NCI-H2171 (cell line): ENCODE measurements at regions not wholly inside any gene's neighbourhood (a gene's known extent, or its start where the extent isn't known, plus 50 kb on each side); places are given as distances from the start of the nearest gene placed in this dataset.
"Not testable (repeated sequence)": the region's sequence is repeated elsewhere in the genome, so short reads cannot be mapped to it uniquely, and the experiment has no call there.

Experiments
- DNase-seq: peaks from one replicate; lab custom pipeline; 2025; lab: John Stamatoyannopoulos, UW

DNA sequence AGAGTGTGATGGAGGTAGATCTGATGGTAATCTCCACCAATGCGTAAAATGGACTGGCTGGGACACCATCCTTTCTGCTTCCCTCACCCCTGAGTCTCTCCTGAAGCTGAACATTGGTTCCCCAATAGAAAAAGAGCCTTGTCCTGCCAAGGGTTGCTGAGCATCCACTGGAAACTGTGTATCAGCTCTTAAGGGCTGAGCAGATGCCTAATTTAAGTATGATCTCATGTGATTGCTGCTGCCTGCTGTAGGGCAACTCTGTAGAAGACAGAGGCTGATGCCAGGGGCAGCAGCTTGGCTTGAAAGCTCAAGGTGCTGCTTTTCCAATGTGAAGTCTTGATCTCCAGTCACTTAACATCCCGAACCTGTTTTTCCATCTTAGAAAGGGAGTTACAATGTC, 310.3 kb upstream of the CCL2 start:
- DNase-seq, result no peak

GRCh38 chr17:33945646-33946546, 309.2 kb upstream of the CCL2 start:
- no peak for DNase-seq

DNA sequence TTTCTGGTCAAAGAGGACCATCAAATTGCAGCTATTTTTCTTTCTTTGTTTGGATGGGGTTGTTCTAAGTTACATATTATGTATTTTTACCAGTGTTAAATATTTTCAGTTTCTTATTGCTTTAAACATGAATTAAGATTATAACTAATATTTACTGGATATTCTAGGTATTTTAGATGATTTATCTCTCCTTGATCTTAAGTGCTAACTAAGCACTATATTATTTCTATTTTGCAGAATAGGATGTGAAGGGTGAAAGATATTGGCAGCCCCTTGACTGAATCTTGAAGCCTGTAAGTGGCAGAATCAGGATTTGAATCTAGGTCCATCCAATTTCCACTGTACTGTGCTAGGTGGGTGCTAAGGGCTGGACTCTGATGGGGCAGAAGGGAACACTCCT, 307.3 kb upstream of the CCL2 start:
- no peak for DNase-seq

DNA sequence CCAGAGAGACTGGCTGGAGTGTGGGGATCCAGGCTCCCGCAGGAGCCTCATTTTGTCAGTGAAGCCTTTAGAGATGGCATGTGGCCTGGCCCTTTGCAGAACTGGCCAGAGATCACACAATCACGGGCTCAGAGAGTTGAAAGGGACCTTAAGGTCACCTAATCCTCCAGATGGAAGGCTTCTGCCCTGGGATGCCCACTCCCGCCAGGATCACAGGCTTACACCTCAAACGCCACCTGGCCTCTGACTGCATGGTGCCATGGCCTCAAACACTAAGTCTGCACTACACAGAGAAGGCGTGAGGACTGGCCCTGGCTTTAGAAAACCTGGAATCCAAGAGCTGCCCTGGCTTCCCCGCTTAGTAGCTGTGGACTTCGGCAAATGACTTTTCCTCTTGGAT, 306.8 kb upstream of the CCL2 start:
- DNase-seq, result no peak

GRCh38 chr17:33949100-33949499, 306.0 kb upstream of the CCL2 start:
- DNase-seq, result no peak

DNA sequence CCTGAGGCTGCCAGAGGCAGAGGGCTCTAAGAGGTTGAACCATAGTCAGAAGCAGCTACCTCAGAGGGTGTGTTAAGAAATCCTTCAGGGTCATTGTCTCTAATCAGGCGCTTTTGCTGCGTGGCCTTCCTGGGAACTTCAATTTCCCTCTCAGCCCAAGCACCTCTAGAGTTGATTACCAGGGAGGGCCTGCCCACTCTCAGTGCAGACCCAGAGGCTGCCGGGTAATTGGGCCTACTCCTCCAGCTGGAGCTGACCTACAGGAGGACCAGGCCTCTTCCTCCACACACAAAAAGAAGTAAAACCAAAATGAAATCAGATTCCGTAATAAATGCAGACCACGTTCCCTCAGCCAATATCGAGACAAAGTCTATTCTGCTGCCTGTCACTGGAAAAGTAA, 305.0 kb upstream of the CCL2 start:
- DNase-seq, result no peak

DNA sequence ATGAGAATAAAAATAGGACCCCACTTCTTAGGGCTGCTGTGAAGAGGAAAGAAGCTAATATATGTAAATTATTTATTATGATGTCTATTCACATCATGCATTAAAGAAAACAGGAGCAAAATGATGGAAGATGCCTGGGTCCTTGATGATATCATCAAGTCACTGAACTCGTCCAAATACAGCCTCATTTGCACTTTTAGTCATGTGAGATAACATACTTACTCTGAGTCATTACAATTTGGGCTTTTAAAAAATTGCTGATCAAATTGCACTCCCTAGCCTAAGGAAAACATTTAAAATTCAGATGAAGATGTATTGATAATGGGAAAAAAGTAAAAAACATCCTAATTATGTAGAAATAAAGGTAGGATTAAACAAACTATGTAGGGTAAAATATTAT, 302.7 kb upstream of the CCL2 start:
- DNase-seq, result no peak

DNA sequence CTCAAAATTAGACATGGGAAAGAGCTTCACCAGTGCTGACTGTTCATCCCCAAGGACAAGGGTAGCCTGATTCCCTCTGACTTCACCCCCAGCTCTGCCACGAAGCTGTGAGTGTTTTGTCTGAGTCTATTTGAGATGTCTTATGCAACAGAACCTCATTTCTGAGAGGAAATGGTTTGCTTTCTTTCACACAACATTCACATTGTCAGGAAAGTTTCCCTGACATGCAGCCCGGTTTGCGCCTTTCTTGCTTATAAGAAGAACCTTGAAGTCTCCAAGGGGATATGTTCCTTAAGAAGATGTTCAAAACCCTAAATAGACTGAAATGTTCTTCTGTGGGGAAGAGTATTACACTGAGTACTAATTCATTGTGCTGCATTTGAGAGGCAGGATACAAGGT, 300.5 kb upstream of the CCL2 start:
- no peak for DNase-seq

GRCh38 chr17:33955461-33955860, 299.6 kb upstream of the CCL2 start:
- DNase-seq, result no peak

GRCh38 chr17:33959098-33959497, 296.0 kb upstream of the CCL2 start:
- not testable (repeated sequence) for DNase-seq

- DNase-seq, result no peak
These were observed 292.0 kb upstream of the CCL2 start for GRCh38 chr17:33962857-33963655.

GRCh38 chr17:33964344-33964979, 290.6 kb upstream of the CCL2 start:
- no peak for DNase-seq

DNA sequence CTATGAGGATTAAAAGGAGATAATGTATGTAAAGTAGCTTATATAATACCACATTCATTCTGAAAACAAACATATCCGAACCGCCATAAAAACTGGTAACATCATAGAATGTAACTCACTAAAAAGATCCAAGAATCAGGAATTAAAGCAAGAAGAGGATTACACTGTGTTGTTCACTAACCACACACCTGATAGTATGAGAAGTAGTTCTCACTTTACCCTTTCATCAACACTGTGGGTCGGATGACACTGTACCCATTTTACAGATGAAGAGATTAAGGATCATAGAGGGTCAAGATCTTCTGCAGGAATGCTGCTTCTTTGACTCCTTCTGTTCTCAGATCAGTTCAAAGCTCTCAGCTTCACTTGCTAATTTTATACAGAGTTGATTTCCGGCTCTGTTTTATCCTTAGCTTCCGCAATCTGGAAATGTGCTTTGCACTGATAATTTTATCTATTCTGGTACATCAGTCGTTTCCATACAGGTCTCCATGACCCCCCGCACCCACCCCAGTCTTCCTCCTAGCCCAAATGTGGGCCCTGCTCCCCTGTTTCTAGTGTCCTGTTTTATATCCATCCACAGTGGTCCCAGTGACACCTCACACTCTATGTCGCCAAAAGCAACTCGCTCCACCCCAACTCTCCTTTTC, 288.6 kb upstream of the CCL2 start:
- no peak for DNase-seq

DNA sequence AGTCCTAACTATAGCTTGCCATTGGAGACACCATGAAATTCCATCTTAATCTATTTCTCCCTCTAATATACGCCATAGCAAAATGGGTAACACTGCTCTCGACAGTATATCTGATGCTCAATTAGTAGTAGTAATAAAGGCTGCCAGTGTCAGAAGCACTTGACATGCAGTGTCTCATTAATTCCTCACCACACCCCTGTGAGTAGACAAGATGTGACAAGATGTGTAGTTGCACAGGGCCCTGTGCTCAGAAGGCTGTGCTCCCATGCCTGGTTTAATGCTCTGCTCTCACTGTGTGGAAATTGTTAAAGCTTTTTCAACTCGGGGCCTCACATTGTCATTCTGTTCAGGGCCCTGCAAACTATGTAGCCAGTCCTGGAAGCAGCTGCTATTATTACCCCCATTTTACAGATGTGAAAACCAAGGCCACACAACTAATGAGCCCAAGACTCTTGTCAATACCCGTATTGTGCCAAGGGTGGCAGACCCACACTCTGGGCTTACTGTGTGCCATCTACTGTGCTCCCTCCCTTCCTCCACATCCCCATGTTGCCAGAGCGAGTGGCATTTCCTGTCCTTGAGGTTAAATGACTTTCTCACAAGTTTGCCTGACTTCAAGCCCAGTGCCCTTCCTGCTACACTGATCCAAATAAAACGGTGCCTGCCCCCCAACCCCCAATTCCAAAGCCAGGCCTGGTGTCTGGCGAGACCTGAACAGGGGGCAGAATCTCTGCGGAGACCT, 287.3 kb upstream of the CCL2 start:
- DNase-seq, result no peak

DNA sequence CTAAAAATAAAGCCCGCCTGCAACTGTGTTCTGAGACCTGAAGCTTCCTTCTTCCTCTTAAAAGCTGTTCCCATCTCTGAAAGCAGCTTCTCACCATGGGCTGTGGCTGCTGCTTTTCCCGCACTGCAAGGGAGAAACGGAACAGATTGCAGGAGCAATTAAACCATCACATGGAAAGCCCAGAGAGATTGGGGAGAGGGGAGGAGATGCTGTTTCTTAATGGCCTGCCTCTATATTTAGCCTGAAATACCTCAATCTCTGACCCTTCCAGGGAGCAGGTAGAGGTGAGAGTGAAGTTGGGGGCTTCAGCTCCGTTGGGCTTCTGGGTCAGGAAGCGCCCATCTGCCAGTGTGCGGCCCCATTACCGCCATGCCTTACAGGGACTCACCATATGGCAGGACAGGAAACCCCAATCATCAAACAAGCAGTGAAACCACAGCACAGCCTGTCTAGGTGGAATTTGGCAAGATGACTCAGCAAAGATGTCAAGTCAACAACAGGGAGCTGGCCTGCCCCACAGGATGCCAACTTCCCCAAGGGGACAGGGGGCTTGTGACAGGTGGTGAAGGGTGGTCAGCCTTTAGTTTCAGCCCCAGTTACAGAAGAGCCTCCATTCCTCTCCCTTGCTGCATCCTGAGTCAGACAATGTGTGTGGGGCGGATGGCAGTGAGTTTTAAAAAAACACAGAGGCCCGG, 286.6 kb upstream of the CCL2 start:
- peak; percentile 93 for DNase-seq

DNA sequence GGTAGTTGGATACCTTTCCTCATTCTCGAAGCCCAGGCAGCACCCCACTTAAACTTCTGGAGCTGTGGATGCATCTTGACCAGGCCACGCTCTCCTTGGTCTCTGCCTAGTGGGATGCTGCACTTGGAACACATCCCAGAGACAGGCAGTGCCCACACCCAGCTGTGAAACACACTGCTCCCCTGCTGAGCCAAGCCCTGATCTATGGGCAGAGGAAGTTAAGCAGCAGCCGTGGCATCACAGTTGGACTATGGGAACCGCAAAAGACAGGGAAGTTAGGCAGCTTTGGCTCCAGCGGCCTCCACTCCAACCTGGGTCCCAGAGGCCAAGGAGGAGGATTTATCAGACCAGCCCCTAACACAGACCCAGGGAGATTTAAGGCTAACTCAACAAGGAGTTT, 284.8 kb upstream of the CCL2 start:
- DNase-seq, result no peak

DNA sequence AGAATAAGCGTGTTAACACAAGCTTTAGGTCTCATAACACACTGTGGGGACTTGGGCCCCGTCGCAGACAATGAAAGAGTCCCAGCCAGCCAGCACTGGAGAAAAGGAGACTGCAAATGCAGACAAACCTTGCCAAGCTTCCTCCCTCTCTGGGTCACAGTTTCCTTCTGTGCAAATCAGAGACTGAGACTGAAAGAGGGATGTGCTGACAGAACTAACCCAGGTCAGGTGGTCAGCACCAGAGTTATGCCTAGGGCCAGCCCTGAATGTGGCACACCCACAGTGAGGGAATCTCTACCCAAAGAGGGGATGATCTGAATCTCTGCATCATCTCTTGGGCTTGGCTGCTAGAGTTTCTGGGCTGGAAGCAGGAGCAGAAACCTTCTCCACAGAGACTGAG, 282.3 kb upstream of the CCL2 start:
- DNase-seq, result no peak

- DNase-seq, result no peak
These were observed 281.6 kb upstream of the CCL2 start for GRCh38 chr17:33973491-33973890.

- DNase-seq, result no peak
These were observed 280.8 kb upstream of the CCL2 start for GRCh38 chr17:33974276-33974675.

- DNase-seq, result no peak
These were observed 278.3 kb upstream of the CCL2 start for GRCh38 chr17:33976831-33977230.
